LNCaP clone FGC (cell line): ENCODE measurements at regions not wholly inside any gene's neighbourhood (a gene's known extent, or its start where the extent isn't known, plus 50 kb on each side); places are given as distances from the start of the nearest gene placed in this dataset.
"Not testable (repeated sequence)": the region's sequence is repeated elsewhere in the genome, so short reads cannot be mapped to it uniquely, and the experiment has no call there.

Experiments used
- DNase-seq: peaks from one replicate; pipeline ENCODE4 v3.0.0-alpha.2; 2011; ENCODE audit warnings: low read depth
- H3K4me3 ChIP-seq: 2 replicates; pipeline ENCODE4 v1.5.1; 2011; ENCODE audit warnings: mild to moderate bottlenecking, low read depth, low read length, control low read depth
- CTCF ChIP-seq: IDR thresholded peaks from 2 replicates; pipeline ENCODE4 v1.5.1; 2012; ENCODE audit warnings: mild to moderate bottlenecking; ENCODE audit not compliant: control insufficient read depth, insufficient read depth; ENCODE audit errors: extremely low read depth

DNA sequence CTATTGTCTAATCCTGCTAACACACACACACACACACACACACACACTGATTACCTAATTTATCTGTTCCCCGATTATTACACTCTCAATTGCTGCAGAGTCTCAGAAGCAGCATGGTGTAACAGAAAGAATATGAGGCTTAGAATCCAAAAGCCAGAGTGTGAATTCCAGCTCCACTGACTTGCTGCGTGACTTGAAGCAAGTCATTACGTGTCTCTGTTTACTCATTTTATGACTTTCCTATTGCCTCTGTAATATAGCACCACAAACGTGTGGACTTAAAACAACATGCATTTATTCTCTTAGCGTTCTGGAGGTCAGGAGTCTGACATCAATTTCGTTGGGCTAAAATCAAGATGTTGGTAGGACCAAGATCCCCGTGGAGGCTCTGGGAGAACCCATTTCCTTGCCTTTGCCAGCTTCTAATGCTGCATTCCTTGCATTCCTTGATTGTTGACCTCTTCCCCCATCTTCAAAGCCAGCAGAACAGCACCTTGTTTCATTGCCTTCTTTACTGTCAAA is 55.9 kb upstream of the ATP5PO start:
- no peak overlapping the region for H3K4me3 ChIP-seq
- no peak for TF ChIP-seq CTCF
- DNase-seq: no peak

- no peak for TF ChIP-seq CTCF
- DNase-seq: no peak
- no peak overlapping the region for H3K4me3 ChIP-seq
These were observed 54.0 kb upstream of the ATP5PO start for GRCh38 chr21:33969581-33969980.

GRCh38 chr21:33968995-33969348 is 53.4 kb upstream of the ATP5PO start:
- no peak for TF ChIP-seq CTCF
- no peak for DNase-seq
- H3K4me3 ChIP-seq: no peak overlapping the region

DNA sequence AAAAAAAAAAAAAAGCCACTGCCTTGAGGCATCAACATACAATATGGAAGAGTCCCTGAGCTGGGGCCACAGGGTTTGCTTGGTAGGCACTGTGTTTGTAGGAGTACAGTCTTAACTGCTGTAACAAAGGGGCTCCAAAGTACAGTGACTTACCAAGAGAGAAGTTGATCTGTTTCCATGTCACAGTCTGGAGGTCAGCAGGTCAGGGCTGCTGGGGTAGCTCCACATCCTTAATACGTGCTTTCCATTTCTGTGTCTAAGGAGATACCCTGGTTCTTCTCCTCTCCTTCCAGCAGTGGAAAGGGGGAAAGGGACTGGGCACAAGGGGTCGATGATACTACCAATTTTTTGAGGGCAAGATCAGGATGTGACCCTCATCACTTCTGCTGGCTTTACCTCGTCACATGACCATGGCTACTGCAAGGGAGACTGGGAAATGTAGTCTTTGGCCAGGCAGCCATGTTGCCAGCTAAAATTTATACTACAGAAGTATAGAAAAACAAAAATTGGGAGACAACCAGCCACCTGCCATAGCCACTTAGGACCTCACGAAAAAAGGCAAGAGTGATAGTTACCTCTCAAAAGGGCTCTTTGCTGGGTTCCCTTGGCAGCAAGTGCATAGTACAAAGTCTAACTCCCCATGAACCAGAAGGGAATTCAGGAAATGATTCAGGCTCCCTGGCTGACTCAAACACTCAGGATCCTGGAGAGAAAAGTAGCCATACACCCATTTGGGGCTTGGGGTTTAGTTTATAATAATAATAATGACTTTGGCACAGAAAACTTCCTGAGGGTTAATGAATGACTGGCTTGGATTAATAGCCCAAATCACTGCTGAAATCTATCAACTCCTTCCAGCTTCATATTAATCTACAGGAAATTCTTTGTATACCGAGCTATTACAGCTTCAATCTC is 52.7 kb upstream of the ATP5PO start:
- TF ChIP-seq CTCF: no peak
- H3K4me3 ChIP-seq: no peak overlapping the region
- no peak for DNase-seq

DNA sequence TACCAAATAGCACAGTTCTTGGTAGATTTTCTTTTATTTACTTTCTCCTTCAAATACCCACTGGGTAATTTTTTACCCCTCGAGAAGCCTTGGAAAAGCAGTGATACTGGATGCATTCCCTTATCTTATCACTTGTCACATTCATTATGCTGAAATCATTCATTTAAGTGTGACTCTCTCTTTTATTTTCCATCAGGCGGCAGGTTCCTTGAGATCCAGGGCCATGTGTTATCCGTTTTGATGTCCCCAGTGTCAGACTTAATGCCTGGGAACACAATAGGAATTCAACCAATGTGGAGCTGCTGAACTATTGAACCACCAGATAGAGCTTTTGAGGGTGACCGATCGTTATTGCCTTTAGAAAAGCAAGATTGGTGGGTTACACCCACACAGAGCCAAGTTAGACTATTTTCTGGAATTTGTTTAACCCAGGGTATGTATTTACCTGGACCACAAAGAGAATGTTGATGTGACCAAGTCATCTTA is 51.5 kb upstream of the ATP5PO start:
- TF ChIP-seq CTCF: no peak
- DNase-seq: no peak
- H3K4me3 ChIP-seq: no peak overlapping the region

- DNase-seq: no peak
- TF ChIP-seq CTCF: no peak
- H3K4me3 ChIP-seq: no peak overlapping the region
These were observed 50.8 kb upstream of the ATP5PO start for GRCh38 chr21:33966324-33966949.

DNA sequence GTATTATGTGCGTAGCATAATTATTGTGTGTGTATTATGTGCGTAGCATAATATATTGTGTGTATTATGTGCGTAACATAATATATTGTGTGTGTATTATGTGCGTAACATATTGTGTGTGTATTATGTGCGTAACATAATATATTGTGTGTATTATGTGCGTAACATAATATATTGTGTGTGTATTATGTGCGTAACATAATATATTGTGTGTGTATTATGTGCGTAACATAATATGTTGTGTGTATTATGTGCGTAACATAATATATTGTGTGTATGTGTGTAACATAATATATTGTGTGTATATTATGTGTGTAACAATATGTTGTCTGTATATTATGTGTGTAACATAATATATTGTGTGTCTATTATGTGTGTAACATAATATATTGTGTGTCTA is 50.1 kb upstream of the ATP5PO start:
- not testable (repeated sequence) for H3K4me3 ChIP-seq, DNase-seq
